Stimulated activated CD8-positive, alpha-beta memory T cell treated with anti-CD3 and anti-CD28 coated beads, Interleukin-7, amount 100 ng/mL, for 24 hours (primary cell): ENCODE measurements at regions not wholly inside any gene's neighbourhood (a gene's known extent, or its start where the extent isn't known, plus 50 kb on each side); places are given as distances from the start of the nearest gene placed in this dataset.

Source experiments
- DNase-seq: peaks from one replicate; pipeline ENCODE4 v3.0.0-alpha.2; 2020; ENCODE audit warnings: low read depth

DNA sequence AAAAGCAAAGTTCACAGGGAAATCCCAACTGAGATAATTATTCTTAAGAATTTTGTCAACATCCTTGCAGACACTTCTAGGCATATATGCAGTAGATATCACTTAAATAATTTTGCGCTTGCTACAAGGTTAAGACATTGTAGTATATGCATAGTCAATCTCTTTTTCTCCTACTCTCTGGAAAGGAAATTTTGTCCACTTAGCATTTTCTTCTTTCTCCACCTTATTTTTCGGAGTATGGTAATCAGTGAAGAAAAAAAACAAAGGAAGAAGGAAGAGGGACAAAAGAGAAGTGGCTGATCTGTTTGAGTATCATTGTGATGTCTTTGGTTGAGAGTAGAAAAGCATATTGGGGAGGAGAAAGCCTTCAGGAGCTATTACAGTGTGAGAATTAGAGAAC, 104.6 kb downstream of the LACC1 start:
- DNase-seq = no peak

DNA sequence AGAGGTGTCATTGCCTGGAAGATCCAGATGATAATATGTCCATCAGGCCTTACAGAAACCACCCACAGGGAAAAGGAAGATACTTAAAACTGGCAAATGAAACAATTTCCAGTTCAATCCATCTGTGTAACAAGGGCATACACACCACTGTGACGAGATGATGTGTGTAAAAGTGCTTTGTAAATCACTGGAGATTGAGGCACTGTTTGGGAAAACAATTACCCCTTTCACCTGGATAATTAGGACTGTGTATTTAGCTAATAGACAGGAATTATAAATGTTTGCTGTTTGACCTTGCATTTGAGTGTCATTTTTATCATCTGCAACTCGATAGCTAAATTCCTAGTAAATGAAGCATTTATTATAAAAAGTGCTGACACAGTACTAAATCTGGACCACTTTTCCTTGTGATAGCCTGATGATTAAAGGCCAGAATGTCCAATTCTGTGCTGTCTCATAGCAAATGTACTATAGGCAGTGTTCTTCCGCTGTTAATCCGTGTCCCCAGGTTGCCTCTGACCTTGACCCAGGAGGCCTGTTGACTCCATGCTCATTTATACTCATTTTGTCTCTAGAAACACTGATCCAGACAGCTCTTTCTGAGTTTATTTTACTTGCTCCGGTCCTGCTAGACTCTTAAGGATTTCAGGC, 105.8 kb downstream of the LACC1 start:
- no peak for DNase-seq

DNA sequence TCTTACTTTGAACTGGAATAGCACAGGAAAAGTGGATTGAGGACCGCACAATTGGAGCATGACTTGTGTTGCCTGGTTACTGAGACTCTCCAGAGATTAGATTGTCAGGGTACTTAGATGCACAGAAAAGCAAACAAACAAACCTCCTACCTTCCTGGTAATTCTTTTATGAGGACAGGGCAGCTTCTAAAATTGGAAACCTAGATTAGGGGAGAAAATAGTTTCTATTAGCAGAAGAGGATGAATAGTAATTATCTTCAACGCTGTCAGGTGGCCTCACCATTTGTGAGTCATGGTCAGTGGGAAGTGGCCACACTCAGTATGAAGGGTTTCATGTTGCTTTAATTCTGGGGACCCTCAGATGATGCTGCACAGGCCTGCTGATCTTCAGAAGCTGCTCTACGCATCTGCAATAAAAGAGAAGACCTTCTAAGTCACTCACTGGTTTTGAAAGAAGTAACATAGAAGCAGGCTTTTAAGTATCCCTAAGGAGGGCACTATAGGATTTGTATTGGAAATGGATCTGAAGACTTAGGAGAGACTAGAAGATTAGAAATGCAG, 106.8 kb downstream of the LACC1 start:
- DNase-seq = no peak

DNA sequence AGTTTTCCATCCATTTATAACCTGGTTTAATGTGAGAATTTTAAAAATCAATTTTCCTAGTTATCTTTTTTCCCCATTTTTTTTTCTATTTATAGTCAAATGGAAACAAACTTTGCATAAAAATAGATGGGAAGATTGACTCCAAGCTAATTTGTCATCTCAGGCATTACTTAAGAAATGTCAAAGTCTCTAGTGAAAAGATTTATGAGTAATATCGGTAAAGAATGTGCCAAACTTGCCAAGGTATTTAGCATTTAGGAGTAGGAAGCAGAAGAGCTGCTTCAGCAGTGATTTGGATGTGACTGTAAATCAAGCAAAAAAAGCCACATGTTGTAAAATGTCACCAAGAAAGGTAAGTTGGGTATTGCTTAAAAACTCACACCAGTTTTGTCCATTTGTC, 108.6 kb downstream of the LACC1 start:
- no peak for DNase-seq

DNA sequence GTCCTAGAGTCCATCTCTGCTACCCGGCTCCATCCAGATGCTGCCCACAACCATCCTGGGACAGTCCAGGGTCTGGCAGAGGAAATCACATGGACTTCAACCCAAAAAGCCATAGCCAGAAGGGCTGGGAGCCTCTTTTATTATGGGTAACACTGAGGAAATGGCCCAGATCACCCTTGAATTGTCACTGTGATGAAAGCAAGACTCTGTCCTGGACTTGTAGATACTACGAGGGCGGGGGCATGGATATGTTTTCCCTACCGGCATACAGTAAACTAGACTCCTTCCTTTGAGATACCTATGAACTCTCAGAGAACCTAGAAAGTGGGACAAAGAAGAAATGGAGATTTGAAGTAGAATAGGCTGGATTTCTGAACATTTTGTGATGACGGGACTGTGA, 110.3 kb downstream of the LACC1 start:
- DNase-seq = no peak

DNA sequence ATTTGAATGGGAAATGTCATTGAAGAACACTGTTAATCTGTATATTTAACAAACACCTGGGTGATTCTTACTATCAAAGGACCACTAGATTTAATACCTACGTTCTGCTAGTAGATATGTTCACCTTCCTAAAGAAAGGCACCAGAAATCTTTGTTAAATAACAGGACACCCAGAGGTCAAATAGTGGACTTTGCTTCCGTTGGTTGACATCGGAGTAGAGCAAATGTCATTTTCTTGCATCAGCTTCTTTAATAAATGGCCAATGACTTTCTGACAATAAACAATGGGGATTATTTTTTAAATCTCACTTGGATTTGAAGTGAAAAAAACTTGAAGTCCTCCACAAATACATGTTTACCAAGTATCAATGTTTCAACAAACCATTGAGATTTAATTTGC, 111.1 kb downstream of the LACC1 start:
- no peak for DNase-seq

DNA sequence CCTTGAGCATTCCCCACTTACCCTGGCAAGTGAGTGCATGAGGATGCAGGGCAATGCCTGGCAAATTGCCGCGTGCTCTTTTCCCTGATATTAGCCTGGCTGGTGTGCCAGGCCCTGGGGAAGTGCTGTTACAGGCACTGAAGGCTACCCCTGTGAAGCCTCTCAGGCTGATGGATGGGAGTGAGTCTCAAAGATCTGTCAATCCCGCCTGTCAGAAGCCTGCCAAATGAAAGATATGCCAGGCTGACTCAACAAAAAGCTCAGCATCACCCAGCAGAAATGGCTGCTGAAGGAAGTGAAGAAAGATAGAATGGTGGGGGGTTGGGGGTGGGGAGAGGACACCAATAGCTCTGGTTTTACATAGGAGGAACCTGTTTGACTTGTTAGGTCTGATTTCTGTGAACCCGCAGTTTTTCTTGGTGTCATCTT, 112.1 kb downstream of the LACC1 start:
- no peak for DNase-seq

DNA sequence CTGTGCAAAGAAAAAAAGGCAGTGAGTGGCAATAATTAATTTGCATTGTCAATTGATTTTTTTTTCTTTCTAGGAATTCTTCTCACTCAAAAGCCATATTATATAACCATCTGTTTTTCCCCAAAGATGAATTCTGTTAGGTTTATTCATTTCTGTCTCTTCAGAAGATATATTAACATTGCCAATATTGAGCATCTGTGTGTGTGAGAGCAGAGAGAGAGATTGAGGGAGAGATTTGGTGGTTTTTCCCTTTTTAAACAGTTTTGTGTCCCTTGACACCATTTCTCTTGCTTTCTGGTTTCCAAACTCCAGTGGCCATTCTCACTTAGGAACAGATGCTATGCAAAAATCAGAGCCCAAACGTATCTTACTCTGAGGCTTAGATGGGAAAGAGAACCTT, 112.5 kb downstream of the LACC1 start:
- DNase-seq = no peak

DNA sequence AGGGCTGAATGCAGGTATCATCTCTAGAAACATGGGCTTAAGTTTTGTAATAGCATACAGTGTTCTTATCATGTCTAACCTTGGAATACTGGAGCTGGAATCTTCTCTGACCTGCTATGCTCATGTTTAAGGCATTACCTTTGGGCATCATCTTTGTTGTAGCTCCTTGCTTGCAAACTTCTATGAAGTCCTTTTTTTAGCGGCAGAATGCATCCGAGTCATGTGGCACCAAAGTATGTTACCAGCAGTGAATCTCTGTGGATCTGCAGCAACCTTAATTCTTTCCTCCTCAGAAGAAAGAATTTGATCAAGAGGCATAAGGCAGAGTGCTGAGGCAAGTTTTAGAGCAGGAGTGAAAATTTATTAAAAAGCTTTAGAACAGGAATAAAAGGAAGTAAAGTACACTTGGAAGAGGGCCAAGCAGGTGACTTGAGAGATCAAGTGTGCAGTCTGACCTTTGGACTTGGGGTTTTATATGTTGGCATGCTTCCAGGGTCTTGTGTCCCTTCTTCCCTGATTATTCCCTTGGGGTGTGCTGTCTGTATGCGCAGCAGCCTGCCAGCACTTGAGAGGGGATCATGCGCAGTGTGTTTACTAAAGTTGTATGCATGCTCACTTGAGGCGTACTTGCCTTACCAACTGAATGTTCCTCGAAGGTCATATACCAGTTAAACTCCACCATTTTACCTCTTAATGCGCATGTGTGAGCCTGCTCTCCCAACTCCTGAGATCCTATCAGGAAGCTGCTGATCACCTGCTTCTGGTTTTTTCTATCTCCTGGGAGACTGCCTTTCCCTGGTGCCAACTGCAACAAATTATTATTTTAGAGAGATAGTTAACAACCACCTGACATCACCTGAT, 115.5 kb downstream of the LACC1 start:
- no peak for DNase-seq

DNA sequence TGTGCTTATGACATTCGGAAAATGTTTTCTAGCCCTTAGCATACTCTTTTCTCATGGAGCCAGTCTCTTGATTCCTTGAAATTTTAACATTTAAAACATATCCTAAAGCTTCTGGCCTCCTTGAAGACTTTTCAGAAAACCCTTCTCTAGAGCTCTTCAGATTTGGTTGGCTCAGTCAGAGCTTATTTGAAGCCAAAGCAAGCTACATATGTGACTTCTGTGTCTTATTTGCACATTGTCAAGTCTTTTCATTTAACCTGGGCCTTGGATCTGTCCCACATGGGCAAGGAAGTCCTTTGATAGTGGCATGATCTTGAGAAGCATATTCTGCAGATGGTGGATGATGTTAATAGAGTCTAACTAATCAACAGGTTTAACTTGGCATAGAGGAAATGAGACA, 116.5 kb downstream of the LACC1 start:
- DNase-seq = no peak

DNA sequence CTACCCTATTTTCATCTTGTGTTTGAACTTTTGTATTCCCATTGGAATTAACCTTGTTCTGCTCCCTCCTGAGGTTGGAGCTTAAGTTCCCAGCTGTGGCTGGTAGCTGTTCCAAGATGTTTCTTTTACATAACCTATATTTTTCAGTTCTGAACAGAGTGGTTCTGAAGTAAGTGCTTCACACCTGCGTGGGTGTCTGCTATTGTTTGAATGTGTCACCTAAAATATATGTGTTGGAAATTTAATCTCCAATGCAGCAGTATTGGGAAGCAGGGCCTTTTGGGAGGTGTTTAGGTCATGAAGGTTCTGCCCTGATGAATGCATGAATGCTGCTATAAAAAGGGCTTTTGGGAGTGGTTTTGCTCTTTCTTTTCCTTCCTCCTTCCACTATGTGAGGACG, 123.8 kb downstream of the LACC1 start:
- DNase-seq = no peak

DNA sequence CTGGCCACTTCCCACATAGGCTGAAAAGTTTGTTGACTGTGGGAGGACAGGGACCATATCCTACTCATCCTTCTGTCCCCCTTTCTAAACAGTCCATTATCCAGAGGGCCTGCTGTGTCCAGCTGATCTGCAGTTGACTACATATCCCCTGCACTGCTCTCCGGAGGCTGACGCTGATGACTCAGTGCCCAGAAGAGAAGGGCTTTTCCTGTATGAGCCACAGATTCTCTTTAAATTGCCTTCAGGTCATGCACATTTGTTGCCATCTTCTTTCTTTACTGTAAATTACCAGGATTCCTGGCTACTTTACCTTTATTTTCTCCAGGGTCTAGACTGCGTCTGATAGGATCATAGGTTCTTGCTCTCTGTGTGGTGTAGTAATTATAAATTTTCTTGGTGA, 125.2 kb downstream of the LACC1 start:
- no peak for DNase-seq

DNA sequence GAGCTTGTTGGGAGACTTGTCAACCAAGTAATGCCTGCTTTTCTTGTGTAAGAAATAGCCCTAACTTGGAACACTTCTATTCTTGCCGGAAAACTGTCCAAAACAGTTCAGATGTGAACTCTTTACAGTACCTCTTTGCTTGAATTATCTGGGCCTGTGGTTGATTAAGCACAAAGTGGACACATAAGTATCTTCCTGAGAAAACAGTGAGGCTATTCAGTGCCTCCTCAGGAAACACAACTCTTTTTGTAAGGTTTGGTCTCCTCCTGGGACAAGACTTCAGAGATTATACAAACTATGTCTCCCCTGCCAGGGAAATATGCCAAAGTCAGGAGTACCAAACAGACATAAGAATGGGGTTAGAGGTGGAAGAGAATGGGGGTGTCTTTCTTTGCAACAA, 127.7 kb downstream of the LACC1 start:
- DNase-seq = no peak

DNA sequence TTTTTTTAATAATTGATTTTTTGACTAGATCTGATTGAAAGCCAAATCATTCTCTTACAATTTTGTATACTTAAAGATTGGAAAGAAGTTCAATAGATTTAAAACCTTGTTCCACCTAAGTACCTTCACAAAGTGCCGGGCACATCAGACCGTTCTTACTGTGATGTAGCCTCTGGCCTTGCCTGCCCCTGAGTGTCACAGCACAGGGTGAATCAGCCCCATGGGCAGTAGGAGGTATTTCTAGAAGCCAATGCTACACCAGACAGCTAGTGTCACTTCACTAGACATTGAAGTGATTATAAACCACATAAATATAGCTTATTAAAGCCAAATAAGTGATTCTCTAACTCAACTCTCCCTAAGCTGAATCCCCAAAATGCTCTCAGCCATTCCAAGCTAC, 131.3 kb downstream of the LACC1 start:
- DNase-seq = no peak

DNA sequence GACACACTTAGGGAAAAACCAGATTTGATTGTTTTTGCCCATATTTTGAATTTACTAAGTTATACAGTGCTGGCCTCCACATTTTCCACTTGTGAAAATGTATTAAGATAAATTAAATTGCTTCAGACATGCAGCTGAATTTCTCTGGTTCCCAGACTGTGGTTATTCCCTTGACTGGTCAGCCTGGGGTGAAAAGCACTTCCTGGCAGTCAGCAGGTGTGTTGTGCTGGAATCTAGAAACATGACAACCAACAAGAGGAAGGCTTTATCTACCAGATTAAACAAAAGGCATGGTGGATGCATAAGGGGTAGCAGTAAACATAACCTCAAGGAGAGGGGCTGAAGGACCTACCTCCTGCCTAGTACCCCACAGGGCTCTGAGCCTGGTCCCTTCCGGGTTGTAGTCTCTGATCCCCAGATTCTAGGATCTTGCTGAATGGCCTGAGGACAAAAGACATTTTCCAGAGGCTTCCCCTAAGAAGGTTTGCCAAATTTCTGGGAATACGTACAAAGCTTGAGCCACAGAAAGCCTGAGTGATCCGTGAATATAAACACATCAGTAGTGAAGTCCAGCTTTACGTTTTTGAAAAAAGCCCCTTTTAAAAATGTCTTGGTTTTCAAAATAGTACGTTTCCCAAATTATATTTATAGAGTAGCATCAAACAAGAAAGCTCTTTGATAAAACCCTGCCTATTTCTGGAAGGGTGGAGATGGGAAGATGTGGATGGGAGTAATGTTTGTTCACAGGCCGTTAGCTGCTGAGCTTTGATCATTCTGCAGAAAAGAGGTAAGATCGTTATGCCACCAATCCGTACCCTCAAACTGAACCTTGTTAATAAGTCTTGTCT, 133.4 kb downstream of the LACC1 start:
- DNase-seq = no peak

DNA sequence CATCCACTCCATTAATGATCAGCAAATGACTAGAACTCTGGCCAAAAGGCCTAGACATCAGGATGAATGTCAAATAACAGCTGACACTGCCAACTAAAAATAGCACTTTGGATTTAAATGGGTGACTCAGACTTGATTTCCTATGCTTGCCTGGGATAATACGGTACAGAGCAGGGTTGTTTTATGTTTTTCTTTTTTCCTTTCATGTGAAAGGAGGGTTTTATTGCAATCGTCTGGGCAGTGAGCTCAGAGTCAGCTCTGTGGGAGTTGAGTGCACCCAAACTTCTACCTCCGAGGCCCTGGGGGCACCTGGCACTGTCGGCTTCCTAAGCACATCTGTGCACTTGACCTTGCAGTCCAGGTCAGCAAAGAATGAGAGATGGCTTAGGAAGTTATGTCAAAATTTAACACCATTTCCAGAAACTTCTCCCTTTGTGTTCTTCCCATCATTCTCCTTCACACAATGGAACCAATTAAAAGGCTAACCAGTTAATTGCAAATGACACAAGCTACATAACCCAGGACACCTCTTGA, 134.1 kb downstream of the LACC1 start:
- DNase-seq = no peak

DNA sequence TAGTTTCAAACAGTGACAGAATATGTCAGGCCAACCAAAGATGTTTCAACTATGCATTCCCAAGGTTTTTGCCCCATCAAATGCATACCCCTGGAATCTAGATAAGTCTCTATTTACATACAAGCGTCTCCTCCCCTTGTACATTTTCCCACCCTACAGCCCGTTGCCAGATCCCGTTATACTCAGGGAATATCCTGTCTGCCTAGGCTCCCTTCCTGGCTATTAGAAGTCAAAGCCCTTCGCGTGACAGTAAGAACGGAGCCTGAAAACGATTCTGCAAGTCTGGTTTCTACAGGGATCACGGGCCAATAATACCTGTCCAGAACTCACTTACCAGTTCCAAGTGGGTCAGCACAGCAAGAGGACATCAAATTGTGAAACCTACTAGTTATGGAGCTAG, 134.8 kb downstream of the LACC1 start:
- no peak for DNase-seq

DNA sequence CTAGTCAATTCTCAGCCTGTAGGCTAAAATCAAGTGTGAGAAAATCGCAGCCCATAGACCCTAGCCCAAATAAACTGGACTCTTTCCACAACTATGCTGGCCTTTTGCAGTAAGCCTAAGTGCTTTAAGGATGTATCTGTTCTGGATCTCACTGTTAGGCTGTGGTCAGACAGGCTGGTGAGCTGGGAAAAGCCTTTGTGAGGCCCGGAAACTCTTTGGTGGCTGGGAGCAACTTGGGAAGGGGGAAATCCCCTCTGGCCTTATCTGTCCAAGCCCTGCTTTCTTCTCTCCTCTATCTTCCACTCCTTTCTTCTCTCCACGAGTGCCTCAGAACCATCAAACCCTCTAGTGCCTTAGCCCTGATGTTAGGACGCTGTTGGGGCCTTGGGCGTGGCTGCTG, 135.4 kb downstream of the LACC1 start:
- no peak for DNase-seq

DNA sequence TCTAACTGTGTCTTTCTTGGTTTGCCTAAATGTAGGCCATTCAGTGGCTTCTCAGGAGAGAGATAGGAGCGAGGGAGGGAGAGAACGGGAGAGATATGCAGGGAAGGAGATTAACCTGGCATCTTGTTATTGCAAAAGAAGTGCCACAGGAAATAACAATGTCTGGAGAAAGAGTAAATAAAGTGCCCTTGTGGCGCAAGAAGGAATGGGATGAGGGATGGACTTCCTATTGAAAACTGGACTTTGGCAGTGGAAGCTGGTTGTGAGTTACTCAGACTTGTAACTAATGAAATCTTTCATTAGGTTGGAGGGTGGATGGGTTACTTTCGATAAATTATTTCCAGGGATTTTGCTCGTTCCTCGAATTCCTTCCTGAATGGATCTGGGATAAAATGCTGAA, 136.1 kb downstream of the LACC1 start:
- no peak for DNase-seq

DNA sequence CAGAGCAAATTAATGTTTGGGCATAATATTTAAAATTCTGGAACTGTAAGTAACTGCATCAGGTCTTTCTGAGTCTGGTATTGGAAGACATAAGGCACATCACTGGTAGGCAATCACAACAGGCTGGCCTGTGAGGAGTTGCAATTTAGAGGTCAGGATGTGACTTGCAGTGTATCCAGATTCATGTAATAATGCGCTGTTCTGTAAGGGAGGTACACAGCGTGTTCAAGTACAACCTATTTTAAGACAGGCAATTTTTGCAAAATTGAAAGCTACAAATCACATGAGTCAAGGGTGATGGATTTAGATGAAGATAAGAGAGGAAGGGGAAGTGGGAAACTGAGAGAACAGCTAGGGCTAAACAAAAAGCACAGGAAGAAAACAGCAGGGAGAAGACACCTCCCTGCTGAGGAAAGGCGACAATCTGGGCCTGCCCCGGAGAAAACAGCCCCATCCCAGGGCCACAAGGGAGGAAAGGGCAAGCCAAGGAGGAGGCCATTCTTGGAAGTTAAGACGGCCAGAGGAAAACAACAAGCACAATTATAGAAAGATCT, 138.1 kb downstream of the LACC1 start:
- DNase-seq = no peak

DNA sequence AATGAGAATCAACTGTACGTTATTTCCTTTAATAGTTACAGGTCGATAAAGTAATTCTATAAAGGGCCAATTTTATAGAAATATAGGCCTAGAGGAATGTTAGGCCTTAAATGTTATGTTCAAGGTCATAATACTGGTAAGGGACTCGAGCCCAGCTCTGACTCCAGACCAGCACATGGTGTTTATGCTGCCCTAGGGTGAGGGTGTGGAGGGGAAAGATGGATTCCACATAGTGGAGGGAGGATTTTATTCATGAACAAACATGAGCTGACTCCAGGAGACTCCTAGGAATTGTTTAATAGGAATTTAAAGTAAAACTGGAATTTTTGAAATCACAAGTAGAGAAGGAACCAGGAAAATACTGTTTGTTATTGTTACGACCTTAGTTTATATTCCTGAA, 139.9 kb downstream of the LACC1 start:
- DNase-seq = no peak

DNA sequence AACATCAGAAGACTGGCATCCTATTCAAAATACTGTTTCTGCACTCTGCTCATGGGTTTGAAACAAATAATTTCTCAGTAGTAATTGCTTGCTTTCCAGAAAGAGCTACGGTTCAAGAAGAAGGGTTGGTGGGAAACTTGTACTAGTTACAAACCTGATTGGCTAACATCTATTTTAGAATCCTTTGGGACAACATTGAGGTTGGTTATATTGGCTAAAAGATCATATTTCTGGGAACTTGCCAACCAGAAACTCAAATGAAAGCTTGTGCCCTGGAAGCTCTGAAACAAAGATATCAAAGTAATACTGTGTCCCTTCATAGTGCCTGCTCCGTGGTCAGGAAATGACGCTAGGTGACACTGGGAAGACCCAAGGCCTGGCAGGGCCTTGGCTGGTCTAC, 141.7 kb downstream of the LACC1 start:
- no peak for DNase-seq
